Liver (tissue), 3 donors: ENCODE measurements at regions not wholly inside any gene's neighbourhood (a gene's known extent, or its start where the extent isn't known, plus 50 kb on each side); places are given as distances from the start of the nearest gene placed in this dataset.

Source experiments
- CTCF ChIP-seq: fragments of 150-350 bp; IDR thresholded peaks from 2 replicates; pipeline ENCODE4 v1.5.1; 2017; ENCODE audit warnings: improper control_type of control experiment, low read depth, low read length; ENCODE audit not compliant: missing input control
- HNF4A ChIP-seq, 2 donors: conservative IDR thresholded peaks; 2 replicates each; pipeline ENCODE4 v1.6.1; 2016; ENCODE audit warnings: antibody characterized with exemption in 2 of 2, mild to moderate bottlenecking in 2 of 2
- MAX ChIP-seq: IDR thresholded peaks from 2 replicates; pipeline ENCODE4 v1.6.1; 2016; ENCODE audit warnings: antibody characterized with exemption
- RAD21 ChIP-seq, 2 donors: IDR thresholded peaks; 2 replicates each; pipeline ENCODE4 v1.6.1; 2016; ENCODE audit warnings: antibody characterized with exemption in 2 of 2, mild to moderate bottlenecking in 2 of 2
- SP1 ChIP-seq: IDR thresholded peaks from 2 replicates; pipeline ENCODE4 v1.6.1; 2018; ENCODE audit warnings: antibody characterized with exemption, mild to moderate bottlenecking
- donor health status: healthy.
- donor health status: healthy.

DNA sequence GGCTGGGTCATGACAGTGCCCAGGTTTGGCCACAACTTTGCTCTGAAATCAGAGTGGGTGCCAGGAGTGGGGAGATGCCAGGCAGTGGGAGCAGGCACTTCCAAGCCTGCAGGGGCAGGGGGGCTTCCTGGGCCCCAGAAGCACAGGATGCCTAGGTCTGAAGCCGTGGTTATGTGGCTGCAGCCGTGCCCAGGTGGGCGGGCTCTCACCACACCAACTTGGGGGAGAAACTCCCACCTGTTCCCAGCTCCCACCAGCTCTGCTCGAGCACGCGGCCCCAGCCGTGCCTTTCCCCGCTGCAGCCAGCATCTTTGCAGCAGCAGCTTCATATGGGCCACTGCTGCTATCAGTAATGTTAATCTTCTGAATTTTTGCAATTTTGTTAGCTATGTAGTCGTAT, 331.4 kb downstream of the USP25 start:
- no peak for TF ChIP-seq CTCF
- TF ChIP-seq HNF4A (conservative IDR thresholded peaks at IDR 0.05): no peak
- no peak for TF ChIP-seq RAD21 (IDR thresholded peaks at IDR 0.05)
- no peak for TF ChIP-seq SP1
- TF ChIP-seq MAX: no peak
